ENCODE measurements at regions not wholly inside any gene's neighbourhood (a gene's known extent, or its start where the extent isn't known, plus 50 kb on each side); places are given as distances from the start of the nearest gene placed in this dataset.

GRCh38 chr13:90623318-90624011 is 724.0 kb upstream of the MIR17HG start:
- Histone ChIP-seq H3K27me3 (no peaks in the 10 kb centered on the region), H3K36me3 (no peaks in the 10 kb centered on the region), H3K4me1 (no peaks in the 10 kb centered on the region), H3K9me3 (no peaks in the 10 kb centered on the region), H3K4me3 (no peak overlapping the region), H3K27ac (no peak overlapping the region)
- no peak for DNase-seq (ENCODE audit: low spot score in 2 of 2)
- intact Hi-C loops (cut with DNase I; ENCODE audit: low total_unique reads), result no loop called here
- TF ChIP-seq POLR2A (IDR thresholded peaks at IDR 0.05), result no peak
- TF ChIP-seq POLR2AphosphoS5 (IDR thresholded peaks at IDR 0.05), result no peak
- no peak for TF ChIP-seq CTCF (IDR thresholded peaks at IDR 0.05)

GRCh38 chr13:90627813-90628212 is 719.7 kb upstream of the MIR17HG start:
- no peak for DNase-seq (ENCODE audit: low spot score in 2 of 2)
- H3K27me3 ChIP-seq, result no peaks in the 10 kb centered on the region
- H3K9me3 ChIP-seq, result no peaks in the 10 kb centered on the region
- no peaks in the 10 kb centered on the region for H3K36me3 ChIP-seq
- TF ChIP-seq POLR2AphosphoS5 (IDR thresholded peaks at IDR 0.05) (no peak), POLR2A (IDR thresholded peaks at IDR 0.05) (no peak), CTCF (IDR thresholded peaks at IDR 0.05) (no peak)
- intact Hi-C loops (cut with DNase I; ENCODE audit: low total_unique reads), result no loop called here
- no peak overlapping the region for H3K4me3 ChIP-seq
- no peaks in the 10 kb centered on the region for H3K4me1 ChIP-seq
- no peak overlapping the region for H3K27ac ChIP-seq

- no peak for TF ChIP-seq POLR2A (IDR thresholded peaks at IDR 0.05)
- H3K9me3 ChIP-seq, result no peaks in the 10 kb centered on the region
- H3K4me3 ChIP-seq, result no peak overlapping the region
- H3K27ac ChIP-seq, result no peak overlapping the region
- no peaks in the 10 kb centered on the region for H3K27me3 ChIP-seq
- no peaks in the 10 kb centered on the region for H3K36me3 ChIP-seq
- no peaks in the 10 kb centered on the region for H3K4me1 ChIP-seq
- no peak for DNase-seq (ENCODE audit: low spot score in 2 of 2)
- intact Hi-C loops (cut with DNase I; ENCODE audit: low total_unique reads), result no loop called here
Measured at GRCh38 chr13:90628471-90628870, 719.0 kb upstream of the MIR17HG start.

- Histone ChIP-seq H3K27ac (no peak overlapping the region), H3K36me3 (no peaks in the 10 kb centered on the region), H3K27me3 (no peaks in the 10 kb centered on the region), H3K4me1 (no peaks in the 10 kb centered on the region), H3K9me3 (no peaks in the 10 kb centered on the region), H3K4me3 (no peak overlapping the region)
- intact Hi-C loops (cut with DNase I; ENCODE audit: low total_unique reads), result no loop called here
- TF ChIP-seq POLR2AphosphoS5 (IDR thresholded peaks at IDR 0.05) (no peak), POLR2A (IDR thresholded peaks at IDR 0.05) (no peak), CTCF (IDR thresholded peaks at IDR 0.05) (no peak)
- no peak for DNase-seq (ENCODE audit: low spot score in 2 of 2)
Measured at GRCh38 chr13:90630716-90631115, 716.8 kb upstream of the MIR17HG start.

- H3K36me3 ChIP-seq, result no peaks in the 10 kb centered on the region
- no peak overlapping the region for H3K4me3 ChIP-seq
- no peak for DNase-seq (ENCODE audit: low spot score in 2 of 2)
- H3K4me1 ChIP-seq, result no peaks in the 10 kb centered on the region
- H3K27ac ChIP-seq, result no peak overlapping the region
- no peak for TF ChIP-seq CTCF (IDR thresholded peaks at IDR 0.05)
- no peak for TF ChIP-seq POLR2A (IDR thresholded peaks at IDR 0.05)
- no peak for TF ChIP-seq POLR2AphosphoS5 (IDR thresholded peaks at IDR 0.05)
- no peaks in the 10 kb centered on the region for H3K9me3 ChIP-seq
- intact Hi-C loops (cut with DNase I; ENCODE audit: low total_unique reads), result no loop called here
- H3K27me3 ChIP-seq, result no peaks in the 10 kb centered on the region
Measured at GRCh38 chr13:90632184-90632583, 715.3 kb upstream of the MIR17HG start.

GRCh38 chr13:90633849-90634248 is 713.6 kb upstream of the MIR17HG start:
- Histone ChIP-seq H3K4me1 (no peaks in the 10 kb centered on the region), H3K9me3 (no peaks in the 10 kb centered on the region), H3K27ac (no peak overlapping the region), H3K36me3 (no peaks in the 10 kb centered on the region), H3K27me3 (no peaks in the 10 kb centered on the region), H3K4me3 (no peak overlapping the region)
- no peak for DNase-seq (ENCODE audit: low spot score in 2 of 2)
- no peak for TF ChIP-seq POLR2AphosphoS5 (IDR thresholded peaks at IDR 0.05)
- TF ChIP-seq CTCF (IDR thresholded peaks at IDR 0.05), result no peak
- TF ChIP-seq POLR2A (IDR thresholded peaks at IDR 0.05), result no peak
- intact Hi-C loops (cut with DNase I; ENCODE audit: low total_unique reads), result no loop called here
